MM.1S (cell line): ENCODE measurements at regions not wholly inside any gene's neighbourhood (a gene's known extent, or its start where the extent isn't known, plus 50 kb on each side); places are given as distances from the start of the nearest gene placed in this dataset.

Source experiments
- DNase-seq: peaks from one replicate; pipeline ENCODE4 v3.0.0-alpha.2; 2015
- H2AFZ ChIP-seq: fragments of 300-600 bp; sonication (generic); 2 replicates; pipeline ENCODE4 v1.6.0; 2016; ENCODE audit warnings: antibody characterized with exemption, low read length
- H3F3A ChIP-seq: fragments of 300-600 bp; sonication (generic); 2 replicates; pipeline ENCODE4 v1.6.1; 2016; ENCODE audit warnings: mild to moderate bottlenecking, antibody characterized with exemption, low read length, moderate library complexity, mixed read lengths; ENCODE audit not compliant: insufficient read depth
- H3K27ac ChIP-seq: fragments of 300-600 bp; sonication (generic); 2 replicates; pipeline ENCODE4 v1.5.1; 2016; ENCODE audit warnings: mild to moderate bottlenecking, low read length
- H3K27me3 ChIP-seq: fragments of 300-600 bp; sonication (generic); replicated peaks from 2 replicates; pipeline ENCODE4 v1.6.0; 2016; ENCODE audit warnings: low read length; ENCODE audit not compliant: insufficient read depth
- H3K36me3 ChIP-seq: fragments of 300-600 bp; sonication (generic); replicated peaks from 2 replicates; pipeline ENCODE4 v1.6.1; 2016; ENCODE audit warnings: mild to moderate bottlenecking, low read length, mixed read lengths; ENCODE audit not compliant: insufficient read depth
- H3K4me1 ChIP-seq: fragments of 300-600 bp; sonication (generic); 2 replicates; pipeline ENCODE4 v1.6.1; 2016; ENCODE audit warnings: low read length, mixed read lengths
- H3K4me2 ChIP-seq: fragments of 300-600 bp; sonication (generic); 2 replicates; pipeline ENCODE4 v1.6.0; 2016; ENCODE audit warnings: low read depth, low read length
- H3K4me3 ChIP-seq: fragments of 300-600 bp; sonication (generic); 2 replicates; pipeline ENCODE4 v1.5.1; 2016; ENCODE audit warnings: low read length, mixed read lengths
- H3K79me2 ChIP-seq: fragments of 300-600 bp; sonication (generic); 2 replicates; pipeline ENCODE4 v1.6.1; 2016; ENCODE audit warnings: mixed run types, low read length, mixed read lengths
- H3K9ac ChIP-seq: fragments of 300-600 bp; sonication (generic); 2 replicates; pipeline ENCODE4 v1.6.1; 2016; ENCODE audit warnings: low read length, mixed read lengths
- H3K9me2 ChIP-seq: fragments of 300-600 bp; sonication (generic); replicated peaks from 2 replicates; pipeline ENCODE4 v1.6.1; 2016; ENCODE audit warnings: mild to moderate bottlenecking, low read length, mixed read lengths; ENCODE audit not compliant: insufficient read depth
- H3K9me3 ChIP-seq: fragments of 300-600 bp; sonication (generic); replicated peaks from 2 replicates; pipeline ENCODE4 v1.6.1; 2016; ENCODE audit warnings: mild to moderate bottlenecking, low read length, mixed read lengths; ENCODE audit not compliant: insufficient read depth
- H4K20me1 ChIP-seq: fragments of 300-600 bp; sonication (generic); 2 replicates; pipeline ENCODE4 v1.6.1; 2016; ENCODE audit warnings: mild to moderate bottlenecking, low read length, moderate library complexity, mixed read lengths; ENCODE audit not compliant: insufficient read depth
- EZH2 ChIP-seq: fragments of 300-600 bp; sonication (generic); optimal IDR thresholded peaks from 2 replicates; pipeline ENCODE3; 2017; ENCODE audit warnings: low read depth, mild to moderate bottlenecking, antibody characterized with exemption, low read length, mixed read lengths
- EZH2phosphoT487 ChIP-seq: fragments of 300-600 bp; sonication (generic); IDR thresholded peaks from 2 replicates; pipeline ENCODE4 v1.6.1; 2018; ENCODE audit warnings: antibody characterized with exemption, low read length
- TF ChIP-seq, protein P1 (sequence below): fragments of 300-600 bp; sonication (generic); IDR thresholded peaks from 2 replicates; pipeline ENCODE4 v1.5.1; 2016; ENCODE audit warnings: antibody characterized with exemption, low read length, mixed read lengths

DNA sequence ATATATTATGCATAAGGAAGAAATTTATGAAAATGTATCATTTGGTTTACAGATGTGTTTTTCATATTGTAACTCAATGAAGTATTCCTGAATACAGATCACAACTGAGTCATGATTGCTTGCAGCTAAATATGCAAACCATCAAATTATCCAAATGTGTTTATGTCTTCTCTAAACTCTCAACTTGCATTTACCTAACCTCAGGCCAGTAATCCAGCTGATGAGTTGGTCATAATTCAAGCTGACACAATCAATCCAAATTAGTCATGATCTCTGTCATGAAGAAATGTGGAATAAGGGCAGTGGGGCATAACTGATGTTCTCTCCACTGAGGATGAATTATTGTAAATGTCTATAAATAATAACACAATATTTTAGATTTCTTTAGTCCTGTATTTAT is 104.8 kb upstream of the CNTN1 start:
- H3K4me1 ChIP-seq, result no peaks in the 10 kb centered on the region
- H3K27me3 ChIP-seq, result no peaks in the 10 kb centered on the region
- no peaks in the 10 kb centered on the region for H4K20me1 ChIP-seq
- H3K4me2 ChIP-seq, result no peak overlapping the region
- no peak overlapping the region for H3K27ac ChIP-seq
- no peak for DNase-seq
- no peaks in the 10 kb centered on the region for H3K79me2 ChIP-seq
- H3F3A ChIP-seq, result no peaks in the 10 kb centered on the region
- no peaks in the 10 kb centered on the region for H3K36me3 ChIP-seq
- H3K9ac ChIP-seq, result no peak overlapping the region
- no peaks in the 10 kb centered on the region for H3K9me3 ChIP-seq
- H2AFZ ChIP-seq, result no peak overlapping the region
- no peak for TF ChIP-seq EZH2phosphoT487
- H3K4me3 ChIP-seq, result no peak overlapping the region
- H3K9me2 ChIP-seq, result no peaks in the 10 kb centered on the region

DNA sequence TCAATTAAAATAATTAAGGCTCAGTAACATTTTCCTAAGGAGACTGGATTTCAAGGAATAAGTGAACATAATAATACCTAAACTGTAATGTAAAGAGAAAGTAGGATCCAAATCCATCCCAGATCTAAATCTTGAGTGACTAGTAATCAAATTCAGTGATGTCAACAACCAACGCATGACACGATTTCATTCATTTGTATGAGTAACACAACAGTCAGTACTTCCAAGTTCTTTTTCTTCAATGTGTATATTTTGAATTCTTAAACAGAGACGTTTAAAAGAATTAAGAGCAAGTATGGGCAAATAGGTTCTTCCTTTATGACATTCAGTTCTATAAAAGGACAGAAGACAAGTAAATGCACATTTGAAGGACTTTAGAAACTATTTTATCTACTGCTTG is 104.3 kb upstream of the CNTN1 start:
- Histone ChIP-seq H3K27ac (no peak overlapping the region), H2AFZ (no peak overlapping the region), H3K4me3 (no peak overlapping the region), H3K9me2 (no peaks in the 10 kb centered on the region), H4K20me1 (no peaks in the 10 kb centered on the region), H3K4me2 (no peak overlapping the region), H3K4me1 (no peaks in the 10 kb centered on the region), H3K36me3 (no peaks in the 10 kb centered on the region), H3K27me3 (no peaks in the 10 kb centered on the region), H3K9me3 (no peaks in the 10 kb centered on the region), H3F3A (no peaks in the 10 kb centered on the region), H3K79me2 (no peaks in the 10 kb centered on the region), H3K9ac (no peak overlapping the region)
- no peak for DNase-seq
- no peak for TF ChIP-seq EZH2phosphoT487
- TF ChIP-seq EZH2, result no peak
- TF ChIP-seq, protein P1, sequence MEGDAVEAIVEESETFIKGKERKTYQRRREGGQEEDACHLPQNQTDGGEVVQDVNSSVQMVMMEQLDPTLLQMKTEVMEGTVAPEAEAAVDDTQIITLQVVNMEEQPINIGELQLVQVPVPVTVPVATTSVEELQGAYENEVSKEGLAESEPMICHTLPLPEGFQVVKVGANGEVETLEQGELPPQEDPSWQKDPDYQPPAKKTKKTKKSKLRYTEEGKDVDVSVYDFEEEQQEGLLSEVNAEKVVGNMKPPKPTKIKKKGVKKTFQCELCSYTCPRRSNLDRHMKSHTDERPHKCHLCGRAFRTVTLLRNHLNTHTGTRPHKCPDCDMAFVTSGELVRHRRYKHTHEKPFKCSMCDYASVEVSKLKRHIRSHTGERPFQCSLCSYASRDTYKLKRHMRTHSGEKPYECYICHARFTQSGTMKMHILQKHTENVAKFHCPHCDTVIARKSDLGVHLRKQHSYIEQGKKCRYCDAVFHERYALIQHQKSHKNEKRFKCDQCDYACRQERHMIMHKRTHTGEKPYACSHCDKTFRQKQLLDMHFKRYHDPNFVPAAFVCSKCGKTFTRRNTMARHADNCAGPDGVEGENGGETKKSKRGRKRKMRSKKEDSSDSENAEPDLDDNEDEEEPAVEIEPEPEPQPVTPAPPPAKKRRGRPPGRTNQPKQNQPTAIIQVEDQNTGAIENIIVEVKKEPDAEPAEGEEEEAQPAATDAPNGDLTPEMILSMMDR, result no peak

DNA sequence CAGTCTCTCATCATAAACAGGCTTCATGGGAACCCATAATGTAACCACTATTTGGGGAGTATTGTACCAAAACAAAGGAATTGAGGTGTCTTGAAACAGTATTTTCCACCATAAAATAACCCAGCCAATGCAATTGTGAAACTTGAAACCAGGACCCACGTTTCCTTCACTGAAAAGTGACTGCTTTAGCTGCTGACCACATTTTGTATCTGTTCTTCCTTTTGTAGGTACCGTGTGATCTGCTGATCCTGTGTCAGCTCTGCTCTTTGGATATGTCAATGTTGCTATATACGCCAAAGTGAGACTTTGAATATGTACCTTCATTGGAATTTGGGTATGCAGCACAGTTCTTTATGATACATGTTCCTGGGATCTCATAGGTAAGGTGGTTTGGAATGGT is 95.1 kb upstream of the CNTN1 start:
- no peak overlapping the region for H2AFZ ChIP-seq
- TF ChIP-seq, protein P1, result no peak
- no peak for TF ChIP-seq EZH2
- no peak for TF ChIP-seq EZH2phosphoT487
- no peaks in the 10 kb centered on the region for H4K20me1 ChIP-seq
- H3K79me2 ChIP-seq, result no peaks in the 10 kb centered on the region
- no peaks in the 10 kb centered on the region for H3K36me3 ChIP-seq
- no peaks in the 10 kb centered on the region for H3F3A ChIP-seq
- no peak overlapping the region; the same call in 1 of the 2 replicates for H3K27ac ChIP-seq
- peak overlapping the region; percentile 26 for H3K4me2 ChIP-seq
- no peaks in the 10 kb centered on the region for H3K27me3 ChIP-seq
- no peak overlapping the region for H3K9ac ChIP-seq
- H3K9me2 ChIP-seq, result no peaks in the 10 kb centered on the region
- no peak overlapping the region for H3K4me3 ChIP-seq
- DNase-seq, result peak; percentile 63
- H3K4me1 ChIP-seq, result peaks cover 15% of the 10 kb centered on the region
- H3K9me3 ChIP-seq, result no peaks in the 10 kb centered on the region

DNA sequence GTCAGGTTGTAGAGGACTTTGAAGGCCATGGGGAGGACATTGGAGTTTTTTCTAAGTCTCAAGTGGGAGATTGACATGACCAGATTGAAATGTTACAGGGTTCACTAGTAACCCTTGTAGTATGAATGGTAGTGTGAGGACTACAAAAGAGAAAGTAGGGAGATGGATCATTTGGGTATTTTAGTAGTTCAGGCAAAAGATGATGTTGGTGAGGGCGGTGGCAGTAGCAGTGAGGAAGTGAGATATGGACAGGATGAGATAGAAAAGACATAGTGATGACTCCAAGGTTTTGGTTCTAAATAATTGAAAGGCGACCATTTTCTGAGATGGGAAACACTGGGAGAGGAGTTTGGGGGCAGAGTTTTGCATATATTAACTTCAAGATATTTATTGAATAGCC is 94.2 kb upstream of the CNTN1 start:
- TF ChIP-seq EZH2, result no peak
- no peak for TF ChIP-seq EZH2phosphoT487
- TF ChIP-seq, protein P1, result no peak
- Histone ChIP-seq H3K4me2 (no peak overlapping the region), H3K36me3 (no peaks in the 10 kb centered on the region), H3F3A (no peaks in the 10 kb centered on the region), H3K9me3 (no peaks in the 10 kb centered on the region), H3K4me1 (peaks cover 15% of the 10 kb centered on the region), H3K79me2 (no peaks in the 10 kb centered on the region), H4K20me1 (no peaks in the 10 kb centered on the region), H3K4me3 (no peak overlapping the region), H3K27ac (no peak overlapping the region), H3K27me3 (no peaks in the 10 kb centered on the region), H3K9me2 (no peaks in the 10 kb centered on the region), H3K9ac (no peak overlapping the region), H2AFZ (no peak overlapping the region)
- no peak for DNase-seq
